AG04450 (cell line): ENCODE measurements at regions not wholly inside any gene's neighbourhood (a gene's known extent, or its start where the extent isn't known, plus 50 kb on each side); places are given as distances from the start of the nearest gene placed in this dataset.
A peak's percentile ranks its signal among the peaks of the same experiment; 100 is the strongest.

Source experiments
- CTCF ChIA-PET: fragments of 300-600, 350-600 bp; formaldehyde crosslinking; extraction: SDS; loops from one replicate; lab custom pipeline; 2022; ENCODE audit warnings: antibody characterized with exemption, inconsistent platforms; lab: Charles Lee
- POLR2A ChIA-PET: fragments of 350-600 bp; formaldehyde crosslinking; extraction: SDS; loops from one replicate; lab custom pipeline; 2021; ENCODE audit warnings: antibody characterized with exemption, inconsistent platforms; lab: Yijun Ruan, JAX
- DNase-seq: peaks from one replicate; pipeline ENCODE4 v3.0.0-alpha.2; 2011; ENCODE audit warnings: low read depth, low spot score
- H3K27ac ChIP-seq: one replicate; pipeline ENCODE4 v1.5.1; 2012; ENCODE audit warnings: low read depth, low read length, control low read depth
- H3K27me3 ChIP-seq: one replicate; pipeline ENCODE4 v1.6.0; 2012; ENCODE audit warnings: low read length; ENCODE audit not compliant: control insufficient read depth, insufficient read depth
- H3K4me3 ChIP-seq: 2 replicates; pipeline ENCODE4 v1.5.1; 2011; ENCODE audit warnings: mild to moderate bottlenecking, low read depth, low read length, control low read depth
- H3K9me3 ChIP-seq: 2 replicates; pipeline ENCODE4 v1.5.1; 2012; ENCODE audit warnings: low read length; ENCODE audit not compliant: control insufficient read depth, insufficient read depth
- CTCF ChIP-seq: IDR thresholded peaks from 2 replicates; pipeline ENCODE4 v1.5.1; 2011; ENCODE audit warnings: low read depth, low read length, control low read depth, inconsistent platforms

- Histone ChIP-seq H3K9me3 (no peaks in the 10 kb centered on the region), H3K27me3 (no peaks in the 10 kb centered on the region), H3K4me3 (no peak overlapping the region), H3K27ac (no peak overlapping the region)
- DNase-seq, result no peak
- CTCF ChIA-PET, result interaction anchor here (3.6 kb wide), 1 partner anchor 7 kb away, joined by 40 read pairs; no protein-coding TSS in a partner anchor
- POLR2A ChIA-PET, result no interaction called here
- no peak for TF ChIP-seq CTCF
These were observed 52.5 kb upstream of the VSTM5 start for GRCh38 chr11:93902921-93903320.

DNA sequence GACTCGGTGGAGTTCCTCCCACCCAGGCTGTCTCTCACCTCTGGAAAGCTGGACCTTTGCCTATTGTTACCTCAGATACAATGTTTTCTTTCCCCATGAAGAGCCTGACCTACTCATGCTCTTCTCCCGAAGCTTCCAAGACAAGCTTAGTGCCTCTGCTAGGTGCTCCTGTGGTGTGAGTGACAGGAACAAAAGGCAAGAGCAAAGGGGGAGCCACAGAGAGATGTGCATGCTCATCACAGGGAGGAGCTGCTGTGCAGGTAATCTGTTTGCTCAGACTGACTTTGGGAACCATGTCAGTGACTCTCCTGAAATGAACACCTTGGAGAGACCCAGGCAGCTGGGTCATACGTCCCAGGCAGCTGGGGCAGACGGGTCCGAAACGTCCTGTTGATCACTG, 53.6 kb upstream of the VSTM5 start:
- Histone ChIP-seq H3K27me3 (no peaks in the 10 kb centered on the region), H3K27ac (no peak overlapping the region), H3K9me3 (no peaks in the 10 kb centered on the region), H3K4me3 (no peak overlapping the region)
- DNase-seq, result no peak
- ChIA-PET CTCF (interaction anchor here (3.6 kb wide), 1 partner anchor 8 kb away, joined by 40 read pairs; no protein-coding TSS in a partner anchor), POLR2A (no interaction called here)
- TF ChIP-seq CTCF, result no peak

DNA sequence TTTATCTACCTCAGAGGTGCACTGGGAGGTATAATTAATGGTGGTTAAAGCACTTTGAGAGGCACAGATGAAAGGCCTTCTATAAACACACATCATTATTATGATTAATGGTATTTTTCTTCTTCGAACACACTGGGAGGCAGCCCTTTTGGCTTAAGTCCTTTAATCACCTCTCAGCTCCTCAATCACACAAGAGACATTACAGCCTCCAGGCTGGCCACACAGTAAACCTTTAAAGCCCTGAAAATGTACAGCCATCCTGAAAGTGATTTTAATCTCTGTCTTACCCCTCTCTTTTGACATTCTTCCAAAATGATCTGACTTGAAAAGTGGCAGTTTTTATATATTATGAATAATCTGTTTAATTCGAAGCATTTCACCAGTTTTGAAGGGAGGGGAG, 54.3 kb upstream of the VSTM5 start:
- POLR2A ChIA-PET, result no interaction called here

DNA sequence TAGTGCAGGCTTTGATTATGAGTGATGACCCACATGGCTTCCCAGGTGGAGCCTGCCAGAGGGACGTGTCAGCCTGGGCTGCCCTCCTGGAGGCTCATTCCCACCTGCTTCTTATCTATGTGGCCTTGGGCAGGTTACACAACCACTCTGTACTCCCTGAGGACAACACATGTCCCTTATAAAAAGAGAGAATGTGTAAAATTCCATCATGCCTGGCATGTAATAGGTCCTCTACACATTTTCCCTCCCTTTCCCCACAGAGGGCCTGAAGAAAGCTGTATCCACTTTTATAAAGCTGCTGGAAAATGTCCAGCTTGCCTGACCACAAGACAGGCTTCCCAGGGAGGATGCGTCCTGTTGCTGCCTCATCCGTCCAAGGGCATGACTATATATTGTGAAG, 55.0 kb upstream of the VSTM5 start:
- CTCF ChIA-PET, result interaction anchor here (0.9 to 3.6 kb wide), 5 partner anchors 10 to 512 kb away, joined by 3 to 40 read pairs (median 8); no protein-coding TSS in a partner anchor
- POLR2A ChIA-PET, result no interaction called here
- Histone ChIP-seq H3K27me3 (no peaks in the 10 kb centered on the region), H3K4me3 (no peak overlapping the region), H3K27ac (no peak overlapping the region), H3K9me3 (no peaks in the 10 kb centered on the region)
- peak; percentile 20 for DNase-seq
- no peak for TF ChIP-seq CTCF

More for the DNA sequence above, 54.3 kb upstream of the VSTM5 start:
- Histone ChIP-seq H3K4me3 (no peak overlapping the region), H3K27ac (no peak overlapping the region), H3K27me3 (no peaks in the 10 kb centered on the region), H3K9me3 (no peaks in the 10 kb centered on the region)
- TF ChIP-seq CTCF, result no peak
- CTCF ChIA-PET, result interaction anchor here (1.8 to 3.6 kb wide), 3 partner anchors 9 to 279 kb away, joined by 8 to 40 read pairs (median 9); no protein-coding TSS in a partner anchor
- no peak for DNase-seq

GRCh38 chr11:93906486-93906885, 56.1 kb upstream of the VSTM5 start:
- ChIA-PET POLR2A (no interaction called here), CTCF (interaction anchor here (0.8 to 3.6 kb wide), 3 partner anchors 11 to 15 kb away, joined by 6 to 40 read pairs (median 9); no protein-coding TSS in a partner anchor)
- Histone ChIP-seq H3K4me3 (no peak overlapping the region), H3K9me3 (no peaks in the 10 kb centered on the region), H3K27me3 (no peaks in the 10 kb centered on the region), H3K27ac (no peak overlapping the region)
- no peak for TF ChIP-seq CTCF
- no peak for DNase-seq
